GM12873 (cell line): ENCODE measurements at regions not wholly inside any gene's neighbourhood (a gene's known extent, or its start where the extent isn't known, plus 50 kb on each side); places are given as distances from the start of the nearest gene placed in this dataset.

Source experiments
- TF ChIP-seq, protein P1 (sequence below): IDR thresholded peaks from 2 replicates; pipeline ENCODE4 v1.5.1; 2012; ENCODE audit warnings: low read depth, mild to moderate bottlenecking, moderate library complexity, low read length, control low read depth; ENCODE audit not compliant: insufficient read depth; ENCODE audit errors: missing control alignments

DNA sequence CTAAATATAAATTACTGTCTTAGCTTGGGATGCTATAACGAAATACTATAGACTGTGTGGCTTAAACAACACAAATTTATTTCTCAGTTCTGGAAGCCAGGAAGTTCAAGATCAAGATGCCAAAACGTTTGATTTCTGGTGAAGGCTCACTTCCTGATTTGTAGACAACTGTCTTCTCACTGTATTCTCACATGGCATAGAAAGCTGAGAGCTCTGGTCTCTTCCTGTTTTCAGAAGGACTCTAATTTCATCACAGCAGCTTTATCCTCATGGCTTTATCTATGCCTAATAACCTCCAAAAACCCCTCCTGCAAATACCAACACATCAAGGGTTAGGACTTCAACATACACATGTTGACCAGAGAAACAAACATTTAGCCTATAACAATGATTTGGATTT, 1795.5 kb downstream of the MRPL39 start:
- TF ChIP-seq, protein P1, sequence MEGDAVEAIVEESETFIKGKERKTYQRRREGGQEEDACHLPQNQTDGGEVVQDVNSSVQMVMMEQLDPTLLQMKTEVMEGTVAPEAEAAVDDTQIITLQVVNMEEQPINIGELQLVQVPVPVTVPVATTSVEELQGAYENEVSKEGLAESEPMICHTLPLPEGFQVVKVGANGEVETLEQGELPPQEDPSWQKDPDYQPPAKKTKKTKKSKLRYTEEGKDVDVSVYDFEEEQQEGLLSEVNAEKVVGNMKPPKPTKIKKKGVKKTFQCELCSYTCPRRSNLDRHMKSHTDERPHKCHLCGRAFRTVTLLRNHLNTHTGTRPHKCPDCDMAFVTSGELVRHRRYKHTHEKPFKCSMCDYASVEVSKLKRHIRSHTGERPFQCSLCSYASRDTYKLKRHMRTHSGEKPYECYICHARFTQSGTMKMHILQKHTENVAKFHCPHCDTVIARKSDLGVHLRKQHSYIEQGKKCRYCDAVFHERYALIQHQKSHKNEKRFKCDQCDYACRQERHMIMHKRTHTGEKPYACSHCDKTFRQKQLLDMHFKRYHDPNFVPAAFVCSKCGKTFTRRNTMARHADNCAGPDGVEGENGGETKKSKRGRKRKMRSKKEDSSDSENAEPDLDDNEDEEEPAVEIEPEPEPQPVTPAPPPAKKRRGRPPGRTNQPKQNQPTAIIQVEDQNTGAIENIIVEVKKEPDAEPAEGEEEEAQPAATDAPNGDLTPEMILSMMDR = no peak

DNA sequence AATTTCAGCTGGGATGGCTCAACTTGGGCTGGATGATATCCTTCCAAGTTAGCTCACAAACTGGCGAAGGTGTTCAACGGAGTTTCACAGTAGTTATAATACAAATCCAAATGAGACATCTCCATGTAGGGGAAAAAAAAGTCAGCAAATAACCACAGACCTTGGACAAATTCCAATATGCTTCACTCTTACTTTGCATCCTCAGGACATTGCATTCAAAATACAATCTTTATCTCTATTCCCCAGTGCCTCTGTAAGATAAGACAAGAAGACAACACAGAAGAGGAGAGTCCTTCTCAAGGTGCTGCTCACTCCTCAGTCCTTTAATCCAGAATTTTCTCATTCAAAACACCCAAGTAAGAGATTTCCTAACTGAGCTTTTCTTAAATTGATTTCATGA, 1797.7 kb downstream of the MRPL39 start:
- TF ChIP-seq, protein P1 = no peak

DNA sequence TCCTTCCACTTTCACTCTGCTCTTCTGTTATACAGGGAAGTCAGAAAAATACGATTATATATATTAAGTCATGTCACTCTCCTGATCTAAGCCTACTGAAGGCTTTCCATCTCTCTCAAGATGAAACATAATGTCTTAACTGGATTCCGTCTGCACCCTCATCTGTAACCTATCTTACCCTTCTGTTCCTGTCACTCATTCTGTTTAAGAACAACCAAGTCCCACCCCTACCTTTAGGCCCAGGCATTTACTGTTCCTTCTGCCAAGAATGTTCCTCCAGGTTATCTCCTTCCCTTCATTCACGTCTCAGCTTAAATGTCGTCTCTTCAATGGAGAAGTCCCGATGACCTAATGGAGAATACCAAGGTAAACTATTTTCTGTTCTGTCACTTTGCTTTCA, 1802.4 kb downstream of the MRPL39 start:
- TF ChIP-seq, protein P1 = no peak

DNA sequence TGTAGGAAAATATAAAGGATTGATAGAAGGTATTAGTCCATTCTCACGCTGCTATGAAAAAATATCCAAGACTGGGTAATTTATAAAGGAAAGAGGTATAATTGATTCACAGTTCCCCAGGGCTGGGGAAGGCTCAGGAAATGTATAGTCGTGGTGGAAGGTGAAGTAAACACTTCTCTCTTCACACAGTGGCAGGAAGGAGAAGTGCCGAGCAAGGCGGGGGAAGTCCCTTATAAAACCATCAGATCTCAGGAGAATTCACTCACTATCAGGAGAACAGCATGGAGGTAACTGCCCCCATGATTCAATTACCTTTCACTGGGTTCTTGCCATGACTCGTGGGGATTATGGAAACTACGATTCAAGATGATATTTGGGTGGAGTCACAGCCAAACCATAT, 1806.0 kb downstream of the MRPL39 start:
- TF ChIP-seq, protein P1 = no peak

DNA sequence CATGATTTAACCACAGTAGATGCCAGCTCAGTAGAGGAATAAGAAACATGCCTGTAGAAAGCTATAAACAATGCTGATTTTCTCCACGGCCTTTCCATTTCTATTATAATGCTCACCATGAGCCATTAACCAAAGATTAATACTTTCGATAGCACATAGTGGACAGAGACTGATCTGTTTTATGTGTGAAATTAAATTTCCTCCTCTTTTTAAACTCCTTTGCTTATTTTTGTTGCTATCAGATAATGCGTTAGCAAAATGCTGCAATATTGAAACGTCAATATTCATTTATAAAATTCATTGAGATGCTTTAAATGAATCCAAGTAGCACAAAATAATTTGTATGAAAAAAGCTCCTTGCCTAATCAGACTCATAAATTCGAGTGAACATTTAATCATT, 1807.9 kb downstream of the MRPL39 start:
- TF ChIP-seq, protein P1 = no peak

DNA sequence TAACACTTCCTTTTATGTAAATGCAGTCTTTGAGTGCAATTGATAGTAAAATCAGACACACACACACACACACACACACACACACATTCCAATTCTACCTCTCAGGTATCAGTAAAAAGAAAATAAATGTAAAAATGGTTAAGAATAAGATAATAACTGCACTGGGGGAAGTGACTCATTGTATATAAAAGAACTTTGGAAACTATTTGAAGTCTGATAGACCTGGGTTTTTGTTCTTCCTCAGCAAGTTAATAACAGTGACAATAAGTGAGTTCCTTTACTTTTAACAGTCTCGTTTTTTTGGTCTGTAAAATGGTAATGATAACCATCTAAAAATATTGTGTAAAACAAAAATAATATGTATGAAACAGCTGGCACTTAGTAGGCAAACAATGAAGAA, 1815.0 kb downstream of the MRPL39 start:
- TF ChIP-seq, protein P1 = no peak

DNA sequence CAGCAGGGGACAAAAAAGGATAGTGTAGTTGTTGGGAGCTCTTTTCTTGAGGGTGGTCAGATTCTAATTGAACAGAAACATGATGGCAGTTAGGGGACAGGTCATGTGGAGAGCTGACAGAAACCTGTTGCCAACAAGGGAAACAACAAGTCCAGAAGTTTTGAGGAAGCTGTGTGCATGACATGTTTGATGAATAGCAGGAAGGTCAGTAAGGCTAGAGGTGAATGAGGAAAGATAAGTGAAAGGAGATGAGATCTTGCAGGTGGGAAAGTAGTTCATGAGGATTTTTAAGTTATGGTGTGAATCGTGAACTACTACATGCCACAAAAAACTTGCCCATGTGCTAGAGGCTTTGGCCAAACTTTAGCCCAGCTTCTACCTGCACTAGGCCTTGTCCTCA, 1817.4 kb downstream of the MRPL39 start:
- TF ChIP-seq, protein P1 = no peak
